Gastrocnemius medialis (tissue), 4 donors: ENCODE measurements at regions not wholly inside any gene's neighbourhood (a gene's known extent, or its start where the extent isn't known, plus 50 kb on each side); places are given as distances from the start of the nearest gene placed in this dataset.

Experiments
- POLR2A ChIP-seq, 2 donors: fragments of 450-650 bp; IDR thresholded peaks; one replicate each; pipeline ENCODE4 v1.6.1; 2017; ENCODE audit warnings: antibody characterized with exemption in 2 of 2, mild to moderate bottlenecking in 2 of 2, moderate library complexity in 2 of 2
- TF ChIP-seq, protein P1 (sequence below), 5 experiments: fragments of 450-650 bp in 3 of 5; fragments of 200-600 bp in 2 of 5; sonication (generic) in 2 of 5; IDR thresholded peaks in 4 of 5; conservative IDR thresholded peaks in 1 of 5; 1 replicate in 4 of 5; 2 replicates in 1 of 5; pipeline ENCODE4 v1.5.1; 2016 to 2019; ENCODE audit warnings: antibody characterized with exemption in 5 of 5, mild to moderate bottlenecking in 3 of 5, moderate library complexity in 3 of 5

DNA sequence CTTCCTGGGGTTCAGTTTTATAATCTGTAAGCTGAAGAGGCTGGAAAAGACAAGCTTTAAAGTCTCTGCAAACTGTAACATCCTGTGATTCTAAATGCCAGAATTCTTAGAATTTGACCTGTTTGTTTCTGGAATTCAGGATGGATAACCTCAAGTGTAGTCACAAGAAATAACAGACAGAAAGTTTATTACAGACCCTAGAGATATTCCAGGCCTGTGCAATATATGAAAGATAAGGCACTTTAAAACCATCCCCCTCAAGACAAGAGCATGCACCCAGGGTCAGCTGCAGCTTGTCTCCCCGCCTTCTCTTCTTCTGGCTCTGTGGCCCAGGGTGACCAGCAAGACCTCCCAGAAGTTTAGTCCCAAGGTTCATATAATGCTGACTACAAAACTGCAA, 298.7 kb upstream of the ACVR2A start:
- TF ChIP-seq POLR2A (IDR thresholded peaks at IDR 0.05), result no peak
- TF ChIP-seq, protein P1, sequence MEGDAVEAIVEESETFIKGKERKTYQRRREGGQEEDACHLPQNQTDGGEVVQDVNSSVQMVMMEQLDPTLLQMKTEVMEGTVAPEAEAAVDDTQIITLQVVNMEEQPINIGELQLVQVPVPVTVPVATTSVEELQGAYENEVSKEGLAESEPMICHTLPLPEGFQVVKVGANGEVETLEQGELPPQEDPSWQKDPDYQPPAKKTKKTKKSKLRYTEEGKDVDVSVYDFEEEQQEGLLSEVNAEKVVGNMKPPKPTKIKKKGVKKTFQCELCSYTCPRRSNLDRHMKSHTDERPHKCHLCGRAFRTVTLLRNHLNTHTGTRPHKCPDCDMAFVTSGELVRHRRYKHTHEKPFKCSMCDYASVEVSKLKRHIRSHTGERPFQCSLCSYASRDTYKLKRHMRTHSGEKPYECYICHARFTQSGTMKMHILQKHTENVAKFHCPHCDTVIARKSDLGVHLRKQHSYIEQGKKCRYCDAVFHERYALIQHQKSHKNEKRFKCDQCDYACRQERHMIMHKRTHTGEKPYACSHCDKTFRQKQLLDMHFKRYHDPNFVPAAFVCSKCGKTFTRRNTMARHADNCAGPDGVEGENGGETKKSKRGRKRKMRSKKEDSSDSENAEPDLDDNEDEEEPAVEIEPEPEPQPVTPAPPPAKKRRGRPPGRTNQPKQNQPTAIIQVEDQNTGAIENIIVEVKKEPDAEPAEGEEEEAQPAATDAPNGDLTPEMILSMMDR (IDR thresholded peaks at IDR 0.05 in 4 of 5, conservative IDR thresholded peaks at IDR 0.05 in 1 of 5), result no peak
